NCI-H1105 treated with DMSO at 0.1 percent for 48 hours (cell line): ENCODE measurements at regions not wholly inside any gene's neighbourhood (a gene's known extent, or its start where the extent isn't known, plus 50 kb on each side); places are given as distances from the start of the nearest gene placed in this dataset.

ENCODE experiments used
- DNase-seq: peaks from one replicate; lab custom pipeline; 2025; lab: John Stamatoyannopoulos, UW

DNA sequence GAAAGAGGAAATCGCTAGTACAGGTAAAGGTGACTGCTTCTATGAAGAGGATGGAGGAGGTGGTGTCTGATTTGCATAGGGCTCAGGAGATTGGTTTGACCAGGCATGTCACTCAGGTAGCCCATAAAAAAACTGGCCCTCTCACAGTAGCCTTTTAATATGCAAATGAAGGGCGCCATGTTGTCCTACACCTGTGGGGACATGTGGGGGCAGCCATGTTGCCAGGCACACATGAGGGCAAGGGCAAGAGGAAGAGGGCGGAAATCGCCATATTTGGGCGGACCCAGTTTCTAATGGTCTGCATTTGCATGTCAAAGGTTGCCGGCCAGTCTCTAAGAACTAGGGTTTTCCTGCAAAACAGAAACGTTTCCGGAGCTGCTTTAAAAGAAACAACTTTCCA, 1330.6 kb downstream of the DSC3 start:
- no peak for DNase-seq

- no peak for DNase-seq
Observed at GRCh38 chr18:29693334-29693733, 1349.2 kb downstream of the DSC3 start.

DNA sequence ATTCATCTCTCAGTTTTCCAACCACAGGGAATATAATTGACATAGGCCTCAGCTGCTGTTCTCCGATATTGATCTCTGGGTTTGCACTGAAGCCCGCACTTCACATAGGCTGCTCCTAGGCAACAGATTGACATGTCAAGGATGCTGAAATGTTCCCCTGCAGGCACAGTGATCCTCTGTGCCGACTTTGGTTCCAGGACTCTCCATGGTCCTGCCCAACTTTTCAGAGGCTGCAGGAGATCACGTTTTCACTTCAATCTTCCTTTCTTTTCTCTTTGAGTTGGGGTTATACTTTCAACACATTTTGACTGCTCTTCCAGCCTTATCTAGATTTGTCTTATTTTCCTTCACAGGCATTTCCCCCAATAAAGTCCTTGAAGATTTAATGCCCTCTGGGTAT, 1361.0 kb downstream of the DSC3 start:
- no peak for DNase-seq

- no peak for DNase-seq
Observed at GRCh38 chr18:29664278-29665036, 1378.1 kb downstream of the DSC3 start.

- no peak for DNase-seq
Observed at GRCh38 chr18:29661924-29662323, 1380.6 kb downstream of the DSC3 start.

GRCh38 chr18:29660777-29661176, 1381.8 kb downstream of the DSC3 start:
- DNase-seq = no peak

- DNase-seq = no peak
Observed at GRCh38 chr18:29653671-29654215, 1388.8 kb downstream of the DSC3 start.

- DNase-seq = no peak
Observed at GRCh38 chr18:29652797-29653196, 1389.7 kb downstream of the DSC3 start.

DNA sequence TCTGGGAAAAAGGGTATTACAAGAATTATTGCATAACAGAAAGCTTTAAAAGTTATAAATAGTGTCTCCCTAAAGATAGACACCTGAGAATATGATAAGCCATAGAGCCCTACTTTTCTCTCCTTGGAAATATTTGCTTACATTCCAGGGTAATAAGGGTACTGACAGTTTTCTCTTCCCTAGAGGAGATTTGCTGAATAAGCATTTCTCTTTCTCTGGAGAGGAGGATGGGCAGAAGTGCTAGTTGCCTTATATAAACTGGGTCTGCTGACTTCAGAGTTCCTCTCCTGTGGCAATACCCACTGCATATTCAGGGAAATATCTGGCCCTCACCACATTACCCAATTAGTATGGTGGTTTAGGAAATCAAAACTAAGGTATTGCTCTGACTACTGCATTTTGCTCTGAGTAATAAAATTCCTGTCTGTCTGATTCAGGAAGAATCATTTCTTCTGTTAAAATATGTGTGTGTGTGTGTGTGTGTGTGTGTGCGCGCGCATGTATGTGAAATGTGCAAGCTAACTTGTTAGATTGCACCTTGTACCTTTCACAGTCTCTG, 1391.3 kb downstream of the DSC3 start:
- DNase-seq = no peak

GRCh38 chr18:29648891-29649290, 1393.7 kb downstream of the DSC3 start:
- DNase-seq = no peak

DNA sequence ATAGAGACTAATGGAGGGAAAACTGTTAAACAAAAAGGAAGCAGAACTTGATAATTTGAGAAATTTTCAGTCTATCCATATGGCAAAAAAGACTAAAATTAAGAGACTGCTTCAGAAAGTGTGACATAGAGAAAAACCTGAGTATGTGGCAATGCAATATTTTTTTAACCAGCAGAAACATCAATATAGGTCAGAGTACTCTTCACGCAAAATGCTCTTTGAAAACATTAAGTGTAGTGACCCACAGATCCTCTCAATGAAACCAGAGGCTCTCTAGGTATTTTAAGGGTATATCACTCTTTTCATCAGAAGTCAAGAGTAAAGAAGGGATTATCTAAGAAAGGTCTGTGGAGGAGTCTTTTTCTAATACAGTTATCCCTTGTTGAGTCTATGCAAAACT, 1394.8 kb downstream of the DSC3 start:
- DNase-seq = no peak

DNA sequence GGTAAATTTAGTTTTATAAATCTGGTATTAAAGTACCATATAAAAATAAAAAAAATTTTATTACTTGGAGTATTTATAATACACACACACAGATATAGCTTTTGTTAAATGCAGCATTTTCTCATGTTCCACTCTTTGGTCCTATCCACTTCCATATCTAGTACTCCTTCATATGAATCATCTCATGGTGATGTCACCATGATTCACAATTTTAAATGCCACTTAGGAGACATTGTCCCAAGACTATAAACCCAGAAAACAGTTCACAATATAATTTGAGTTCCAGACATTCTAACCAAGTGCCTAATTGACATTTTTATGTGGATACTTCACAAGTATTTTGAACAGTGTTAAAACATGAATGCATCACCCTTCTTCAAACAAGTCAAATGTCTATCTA, 1398.3 kb downstream of the DSC3 start:
- no peak for DNase-seq

DNA sequence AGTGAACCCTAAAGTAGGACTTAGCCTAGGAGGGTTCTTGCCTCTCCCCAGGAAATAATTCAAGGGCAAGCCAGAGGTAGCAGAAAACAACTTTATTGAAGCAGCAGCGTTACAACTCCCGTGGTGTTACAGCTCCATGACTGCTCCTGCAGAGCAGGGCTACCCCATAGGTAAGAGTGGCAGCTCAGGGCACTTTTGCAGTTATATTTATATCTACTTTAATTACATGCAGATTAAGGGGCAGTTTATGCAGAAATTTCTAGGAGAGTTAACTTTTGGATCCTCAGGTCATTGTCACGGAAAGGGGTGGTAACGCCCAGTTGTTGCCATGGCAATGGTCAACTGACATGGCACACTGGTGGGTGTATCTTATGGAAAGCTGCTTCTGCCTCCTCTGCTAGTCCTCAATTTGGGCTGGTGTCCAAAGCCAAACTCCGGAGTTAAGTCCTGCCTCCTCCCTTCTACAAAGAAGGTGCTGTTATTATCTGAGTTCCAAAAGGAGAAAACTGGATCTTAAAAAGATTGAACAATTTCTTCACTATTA, 1413.0 kb downstream of the DSC3 start:
- no peak for DNase-seq

- no peak for DNase-seq
Observed at GRCh38 chr18:29626094-29626493, 1416.4 kb downstream of the DSC3 start.

DNA sequence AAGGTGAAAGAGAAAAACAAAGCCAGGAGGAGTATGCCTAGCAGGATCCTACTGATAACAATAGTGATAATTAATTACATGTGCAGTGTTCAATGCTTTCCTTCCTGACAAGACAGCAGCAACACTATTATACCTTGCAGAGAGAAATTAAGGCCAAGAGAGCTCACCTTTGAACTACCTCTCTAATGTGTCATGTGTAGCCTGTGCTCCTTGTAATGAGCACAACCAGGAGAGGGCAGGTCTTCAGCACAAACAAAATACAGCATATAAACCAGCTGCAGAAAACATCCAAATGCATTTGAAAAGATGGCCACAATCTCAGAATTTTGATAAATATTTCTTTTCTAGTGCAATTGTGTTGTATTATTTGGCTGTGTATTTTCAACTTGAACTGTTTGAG, 1425.7 kb downstream of the DSC3 start:
- no peak for DNase-seq

- no peak for DNase-seq
Observed at GRCh38 chr18:29608982-29609381, 1432.1 kb upstream of the CDH2 start.

DNA sequence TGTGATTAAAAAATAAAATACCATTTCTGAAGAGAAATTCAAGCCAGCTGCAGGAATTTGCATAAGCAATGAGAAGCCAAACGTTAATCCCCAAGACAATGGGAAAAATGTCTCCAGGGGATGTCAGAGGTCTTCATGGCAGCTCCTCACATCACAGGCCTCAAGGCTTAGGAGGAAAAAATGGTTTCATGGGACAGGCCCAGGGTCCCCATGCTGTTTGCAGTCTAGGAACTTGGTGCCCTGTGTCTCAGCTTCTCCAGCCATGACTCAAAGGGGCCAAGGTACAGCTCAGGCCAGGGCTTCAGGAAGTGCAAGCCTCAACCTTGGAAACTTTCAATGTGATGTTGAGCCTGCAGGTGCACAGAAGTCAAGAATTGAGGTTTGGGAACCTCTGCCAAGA, 1428.4 kb upstream of the CDH2 start:
- DNase-seq = no peak

DNA sequence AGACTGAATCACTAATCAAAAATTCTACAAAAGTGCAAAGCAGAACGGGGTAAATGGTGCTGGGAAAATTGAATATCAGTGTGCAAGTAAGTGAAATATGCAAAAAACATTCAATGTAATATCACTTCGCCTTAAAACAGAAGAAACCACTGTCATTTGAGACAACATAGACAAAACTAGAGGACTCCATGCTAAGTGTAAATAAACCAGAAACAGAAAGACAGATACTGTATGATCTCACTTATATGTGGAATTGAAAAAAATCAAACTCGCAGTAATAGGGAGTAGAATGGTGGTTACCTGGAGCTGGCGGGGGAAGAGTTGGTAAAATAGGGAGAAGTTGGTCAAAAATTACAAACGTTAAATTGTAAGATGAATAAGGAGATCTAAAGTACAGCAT, 1420.0 kb upstream of the CDH2 start:
- DNase-seq = no peak

DNA sequence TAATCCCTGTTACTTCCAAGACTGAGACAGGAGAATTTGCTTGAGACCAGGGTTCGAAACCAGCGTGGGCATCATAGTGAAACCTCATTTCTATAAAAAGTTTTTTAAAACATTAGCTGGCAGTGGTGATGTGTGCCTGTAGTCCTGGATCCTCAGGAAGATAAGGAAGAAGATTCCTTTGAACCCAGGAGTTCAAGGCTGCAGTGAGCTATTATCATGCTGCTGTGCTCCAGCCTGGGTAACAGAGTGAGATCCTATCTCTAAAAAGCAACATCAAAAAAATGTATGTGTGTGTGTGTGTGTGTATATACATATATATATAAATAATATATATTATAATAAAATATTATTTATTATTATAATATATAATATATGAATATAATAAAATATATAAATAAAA, 1417.6 kb upstream of the CDH2 start:
- DNase-seq = no peak

DNA sequence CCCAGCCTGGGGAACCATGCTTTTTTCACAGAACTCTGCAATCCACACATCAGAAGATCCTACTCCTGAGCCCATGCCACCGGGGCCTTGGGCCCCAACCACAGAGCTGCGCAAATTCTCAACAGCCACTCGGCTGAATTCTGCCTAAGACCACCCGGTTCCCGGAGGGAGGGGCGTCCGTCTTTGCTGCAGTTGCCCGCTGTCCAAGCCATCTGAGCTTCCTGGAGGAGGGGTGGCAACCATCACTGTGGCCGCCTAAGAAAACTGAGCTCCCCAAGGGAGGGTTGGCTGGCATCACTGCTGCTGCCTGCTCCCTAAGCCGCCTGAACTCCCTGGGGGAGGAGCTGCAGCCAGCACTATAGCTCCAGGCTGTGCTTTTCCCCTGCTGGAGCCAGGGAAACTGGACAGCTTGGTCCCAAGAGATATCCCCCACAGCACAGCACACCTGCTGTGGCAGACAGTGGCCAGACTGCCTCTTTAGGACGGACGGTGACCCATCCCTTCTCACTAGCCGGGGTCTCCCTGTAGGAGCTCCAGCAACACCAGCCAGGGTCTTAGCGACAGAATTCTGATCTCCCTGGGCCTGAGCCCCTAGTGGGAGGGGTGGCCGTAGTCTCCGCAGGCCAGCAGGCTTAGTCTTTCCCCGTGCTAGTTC, 1411.6 kb upstream of the CDH2 start:
- DNase-seq = no peak

- DNase-seq = no peak
Observed at GRCh38 chr18:29586210-29586609, 1409.3 kb upstream of the CDH2 start.

- no peak for DNase-seq
Observed at GRCh38 chr18:29560270-29560669, 1383.3 kb upstream of the CDH2 start.

GRCh38 chr18:29556070-29556469, 1379.1 kb upstream of the CDH2 start:
- no peak for DNase-seq
